HG03575 (cell line): ENCODE measurements at regions not wholly inside any gene's neighbourhood (a gene's known extent, or its start where the extent isn't known, plus 50 kb on each side); places are given as distances from the start of the nearest gene placed in this dataset.

ENCODE experiments used
- ATAC-seq: cut with Tn5 transposase; IDR thresholded peaks from one replicate; pipeline ENCODE4 v1.9.1; 2021; ENCODE audit not compliant: unreplicated experiment, insufficient number of reproducible peaks, low FRiP score; ENCODE audit errors: extremely low read depth

GRCh38 chr5:143495821-143496275, 92.4 kb upstream of the NR3C1 start:
- no peak for ATAC-seq

- ATAC-seq = no peak
Observed at GRCh38 chr5:143495110-143495509, 91.6 kb upstream of the NR3C1 start.

- ATAC-seq = no peak
Observed at GRCh38 chr5:143494595-143494994, 91.1 kb upstream of the NR3C1 start.

GRCh38 chr5:143494162-143494561, 90.7 kb upstream of the NR3C1 start:
- ATAC-seq = no peak

- no peak for ATAC-seq
Observed at GRCh38 chr5:143492783-143493182, 89.3 kb upstream of the NR3C1 start.

- no peak for ATAC-seq
Observed at GRCh38 chr5:143491646-143492045, 88.2 kb upstream of the NR3C1 start.

GRCh38 chr5:143488381-143488780, 84.9 kb upstream of the NR3C1 start:
- no peak for ATAC-seq

- no peak for ATAC-seq
Observed at GRCh38 chr5:143484601-143485000, 81.1 kb upstream of the NR3C1 start.

GRCh38 chr5:143481697-143482531, 78.4 kb upstream of the NR3C1 start:
- ATAC-seq = no peak

GRCh38 chr5:143480001-143480400, 76.5 kb upstream of the NR3C1 start:
- no peak for ATAC-seq

GRCh38 chr5:143479394-143479793, 75.9 kb upstream of the NR3C1 start:
- no peak for ATAC-seq

GRCh38 chr5:143476601-143477211, 73.2 kb upstream of the NR3C1 start:
- no peak for ATAC-seq

GRCh38 chr5:143474616-143475015, 71.1 kb upstream of the NR3C1 start:
- ATAC-seq = no peak

GRCh38 chr5:143473481-143473880, 70.0 kb upstream of the NR3C1 start:
- no peak for ATAC-seq

GRCh38 chr5:143472576-143472975, 69.1 kb upstream of the NR3C1 start:
- no peak for ATAC-seq

GRCh38 chr5:143471666-143472464, 68.4 kb upstream of the NR3C1 start:
- ATAC-seq = no peak

- no peak for ATAC-seq
Observed at GRCh38 chr5:143471041-143471509, 67.6 kb upstream of the NR3C1 start.

GRCh38 chr5:143470120-143470519, 66.6 kb upstream of the NR3C1 start:
- no peak for ATAC-seq

GRCh38 chr5:143469125-143469524, 65.6 kb upstream of the NR3C1 start:
- no peak for ATAC-seq

- ATAC-seq = no peak
Observed at GRCh38 chr5:143466632-143467031, 63.1 kb upstream of the NR3C1 start.
